ENCODE measurements at regions not wholly inside any gene's neighbourhood (a gene's known extent, or its start where the extent isn't known, plus 50 kb on each side); places are given as distances from the start of the nearest gene placed in this dataset.

GRCh38 chr7:85928500-85928899, 715.2 kb upstream of the GRM3 start:
- Histone ChIP-seq H3K36me3 (ENCODE audit: control insufficient read depth in 4 of 4, insufficient read depth in 4 of 4, low read length in 4 of 4) (no peaks in the 10 kb centered on the region), H3K27ac (ENCODE audit: low read depth in 1 of 2, low read length in 1 of 2) (no peak overlapping the region), H3K27me3 (ENCODE audit: control insufficient read depth in 3 of 3, insufficient read depth in 3 of 3, low read length in 2 of 3) (no peaks in the 10 kb centered on the region), H3K9me3 (ENCODE audit: control insufficient read depth in 4 of 4, insufficient read depth in 3 of 4, low read length in 3 of 4) (peaks cover 0 to 6% (median 0%) of the 10 kb centered on the region in 4 donors), H3K9ac (ENCODE audit: insufficient read depth in 1 of 2, low read length in 2 of 2) (no peak overlapping the region), H3K4me3 (no peak overlapping the region), H3K4me1 (ENCODE audit: control insufficient read depth in 5 of 5, insufficient read depth in 5 of 5, low read length in 5 of 5) (no peaks in the 10 kb centered on the region)
- DNase-seq (no peak), ATAC-seq (ENCODE audit: insufficient read depth, low FRiP score) (no peak)
- 65 to 66% methylated on average over 2 of the region's 2 CpGs for WGBS, 2 donors
- no peak for TF ChIP-seq CTCF (IDR thresholded peaks at IDR 0.05; ENCODE audit: control extremely low read depth, extremely low read depth)

GRCh38 chr7:85927226-85927625, 716.5 kb upstream of the GRM3 start:
- no peaks in the 10 kb centered on the region for H3K36me3 ChIP-seq (ENCODE audit: control insufficient read depth in 4 of 4, insufficient read depth in 4 of 4, low read length in 4 of 4)
- no peaks in the 10 kb centered on the region for H3K27me3 ChIP-seq (ENCODE audit: control insufficient read depth in 3 of 3, insufficient read depth in 3 of 3, low read length in 2 of 3)
- no peak for DNase-seq
- no peak for TF ChIP-seq CTCF (IDR thresholded peaks at IDR 0.05; ENCODE audit: control extremely low read depth, extremely low read depth)
- no peak overlapping the region for H3K9ac ChIP-seq (ENCODE audit: insufficient read depth in 1 of 2, low read length in 2 of 2)
- no peak overlapping the region for H3K27ac ChIP-seq (ENCODE audit: low read depth in 1 of 2, low read length in 1 of 2)
- whole genome bisulfite sequencing, 2 donors = 61 to 90% methylated on average over 3 of the region's 3 CpGs
- no peak overlapping the region for H3K4me3 ChIP-seq
- ATAC-seq (ENCODE audit: insufficient read depth, low FRiP score) = no peak
- no peaks in the 10 kb centered on the region for H3K9me3 ChIP-seq (ENCODE audit: control insufficient read depth in 4 of 4, insufficient read depth in 3 of 4, low read length in 3 of 4)
- no peaks in the 10 kb centered on the region for H3K4me1 ChIP-seq (ENCODE audit: control insufficient read depth in 5 of 5, insufficient read depth in 5 of 5, low read length in 5 of 5)

GRCh38 chr7:85924062-85924461, 719.6 kb upstream of the GRM3 start:
- no peaks in the 10 kb centered on the region for H3K36me3 ChIP-seq (ENCODE audit: control insufficient read depth in 4 of 4, insufficient read depth in 4 of 4, low read length in 4 of 4)
- H3K4me3 ChIP-seq = no peak overlapping the region
- H3K4me1 ChIP-seq (ENCODE audit: control insufficient read depth in 5 of 5, insufficient read depth in 5 of 5, low read length in 5 of 5) = no peaks in the 10 kb centered on the region
- H3K9me3 ChIP-seq (ENCODE audit: control insufficient read depth in 4 of 4, insufficient read depth in 3 of 4, low read length in 3 of 4) = peaks cover 0 to 3% (median 0%) of the 10 kb centered on the region in 4 donors
- no peak for ATAC-seq (ENCODE audit: insufficient read depth, low FRiP score)
- no peak for TF ChIP-seq CTCF (IDR thresholded peaks at IDR 0.05; ENCODE audit: control extremely low read depth, extremely low read depth)
- WGBS, 2 donors = 77 to 81% methylated on average over 2 of the region's 2 CpGs
- no peak overlapping the region for H3K9ac ChIP-seq (ENCODE audit: insufficient read depth in 1 of 2, low read length in 2 of 2)
- H3K27ac ChIP-seq (ENCODE audit: low read depth in 1 of 2, low read length in 1 of 2) = no peak overlapping the region
- no peaks in the 10 kb centered on the region for H3K27me3 ChIP-seq (ENCODE audit: control insufficient read depth in 3 of 3, insufficient read depth in 3 of 3, low read length in 2 of 3)
- no peak for DNase-seq

- no peaks in the 10 kb centered on the region for H3K4me1 ChIP-seq (ENCODE audit: control insufficient read depth in 5 of 5, insufficient read depth in 5 of 5, low read length in 5 of 5)
- H3K4me3 ChIP-seq = no peak overlapping the region
- peaks cover 0 to 3% (median 0%) of the 10 kb centered on the region in 4 donors for H3K9me3 ChIP-seq (ENCODE audit: control insufficient read depth in 4 of 4, insufficient read depth in 3 of 4, low read length in 3 of 4)
- H3K27me3 ChIP-seq (ENCODE audit: control insufficient read depth in 3 of 3, insufficient read depth in 3 of 3, low read length in 2 of 3) = no peaks in the 10 kb centered on the region
- no peak for DNase-seq
- TF ChIP-seq CTCF (IDR thresholded peaks at IDR 0.05; ENCODE audit: control extremely low read depth, extremely low read depth) = no peak
- no peak for ATAC-seq (ENCODE audit: insufficient read depth, low FRiP score)
- H3K27ac ChIP-seq (ENCODE audit: low read depth in 1 of 2, low read length in 1 of 2) = no peak overlapping the region
- H3K36me3 ChIP-seq (ENCODE audit: control insufficient read depth in 4 of 4, insufficient read depth in 4 of 4, low read length in 4 of 4) = no peaks in the 10 kb centered on the region
- no peak overlapping the region for H3K9ac ChIP-seq (ENCODE audit: insufficient read depth in 1 of 2, low read length in 2 of 2)
Measured at GRCh38 chr7:85916016-85916415, 727.7 kb upstream of the GRM3 start.
